HPDE6-E6E7 (cell line): ENCODE measurements at regions not wholly inside any gene's neighbourhood (a gene's known extent, or its start where the extent isn't known, plus 50 kb on each side); places are given as distances from the start of the nearest gene placed in this dataset.
"Not testable (repeated sequence)": the region's sequence is repeated elsewhere in the genome, so short reads cannot be mapped to it uniquely, and the experiment has no call there.

Source experiments
- DNase-seq: peaks from one replicate; pipeline ENCODE4 v3.0.0; 2011; ENCODE audit warnings: missing footprints; ENCODE audit errors: extremely low spot score

DNA sequence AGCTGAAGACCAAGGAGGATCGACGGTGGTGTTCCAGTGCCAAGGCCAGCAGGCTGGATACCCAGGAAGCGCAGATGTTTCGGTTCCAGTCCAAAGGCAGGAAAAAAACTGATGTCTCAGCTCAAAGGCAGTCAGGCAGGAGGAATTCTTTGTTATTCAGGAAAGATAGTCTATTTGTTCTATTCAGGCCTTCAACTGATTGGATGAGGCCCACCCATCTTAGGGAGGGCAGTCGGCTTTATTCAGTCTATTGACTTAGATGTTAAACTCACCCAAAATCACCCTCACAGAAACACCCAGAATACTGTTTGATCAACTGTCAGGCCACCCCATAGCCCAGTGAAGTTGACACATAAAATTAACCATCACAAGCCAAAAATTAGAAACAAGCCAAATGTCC lies 63.9 kb upstream of the SMURF2 start:
- DNase-seq = not testable (repeated sequence)

DNA sequence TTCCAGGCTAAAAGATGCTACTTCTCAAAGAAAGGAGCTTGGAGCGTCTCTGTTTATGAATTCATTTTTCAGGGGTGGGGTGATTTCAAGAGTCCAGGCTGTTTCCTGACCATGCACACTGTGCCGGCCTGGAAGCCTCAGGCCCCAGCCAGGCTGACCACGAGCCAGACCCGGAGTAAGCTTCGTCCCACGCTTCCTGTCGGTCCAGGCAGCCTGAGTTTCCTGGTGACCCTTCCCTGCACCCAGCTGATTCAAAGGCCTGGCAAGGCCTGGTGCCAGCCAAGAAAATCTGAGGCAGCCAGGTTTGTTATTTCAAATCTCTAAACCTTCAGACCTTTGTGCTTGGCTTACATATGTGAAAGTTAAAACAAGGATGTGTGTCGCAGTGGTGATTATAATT lies 62.1 kb upstream of the SMURF2 start:
- not testable (repeated sequence) for DNase-seq

DNA sequence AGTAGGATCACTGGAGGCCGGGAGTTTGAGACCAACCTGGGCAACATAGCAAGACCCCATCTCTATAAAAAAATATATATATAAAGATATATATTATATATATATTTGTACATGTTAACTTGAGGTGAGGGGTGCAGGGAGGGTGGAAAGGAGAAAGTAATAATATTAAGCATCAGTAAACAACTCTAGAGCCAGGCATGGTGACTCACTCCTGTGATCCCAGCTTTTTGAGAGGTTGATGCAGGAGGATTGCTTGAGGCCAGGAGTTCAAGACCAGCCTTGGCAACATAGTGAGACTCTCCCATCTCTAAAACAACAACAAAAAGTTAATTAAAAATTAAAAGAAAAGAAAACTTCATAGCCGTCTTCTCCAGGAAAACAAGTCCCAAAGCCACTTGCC lies 61.7 kb upstream of the SMURF2 start:
- DNase-seq = no peak

DNA sequence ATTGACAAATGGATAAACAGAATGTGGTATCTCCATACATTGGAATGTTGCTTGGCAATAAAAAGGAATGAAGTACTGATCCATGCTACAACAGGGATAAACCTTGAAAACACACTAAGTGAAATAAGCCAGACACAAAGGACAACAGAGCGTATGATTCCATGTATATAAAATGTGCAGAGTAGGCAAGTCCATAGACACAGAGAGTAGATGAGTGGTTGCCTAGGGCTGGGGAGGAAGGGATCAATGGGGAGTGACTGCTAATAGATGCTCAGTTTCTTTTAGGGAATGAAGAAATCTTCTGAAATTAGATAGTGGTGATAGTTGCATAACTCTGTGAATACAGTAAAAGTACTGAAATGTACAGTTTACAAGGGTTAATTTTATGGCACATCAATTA lies 59.4 kb upstream of the SMURF2 start:
- DNase-seq = not testable (repeated sequence)

DNA sequence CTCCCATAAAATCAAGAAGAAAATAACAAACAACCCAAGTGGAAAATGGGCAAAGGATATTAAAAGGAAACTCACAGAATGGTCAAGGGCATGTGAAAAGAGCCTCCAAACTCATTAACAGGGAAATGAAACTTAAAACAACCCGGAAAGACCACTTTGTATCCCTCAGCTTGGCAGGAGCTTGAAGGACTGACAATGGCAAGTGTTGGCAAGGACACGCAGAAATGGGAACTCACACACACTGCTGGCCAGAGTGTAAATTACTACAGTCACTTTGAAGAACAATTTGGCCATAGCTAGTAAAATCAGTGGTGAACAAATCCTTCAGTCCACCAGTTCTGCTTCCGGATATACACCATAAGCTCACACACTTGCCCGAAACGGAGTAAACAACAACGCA lies 58.1 kb upstream of the SMURF2 start:
- not testable (repeated sequence) for DNase-seq

GRCh38 chr17:64719517-64719916 lies 57.4 kb upstream of the SMURF2 start:
- not testable (repeated sequence) for DNase-seq

DNA sequence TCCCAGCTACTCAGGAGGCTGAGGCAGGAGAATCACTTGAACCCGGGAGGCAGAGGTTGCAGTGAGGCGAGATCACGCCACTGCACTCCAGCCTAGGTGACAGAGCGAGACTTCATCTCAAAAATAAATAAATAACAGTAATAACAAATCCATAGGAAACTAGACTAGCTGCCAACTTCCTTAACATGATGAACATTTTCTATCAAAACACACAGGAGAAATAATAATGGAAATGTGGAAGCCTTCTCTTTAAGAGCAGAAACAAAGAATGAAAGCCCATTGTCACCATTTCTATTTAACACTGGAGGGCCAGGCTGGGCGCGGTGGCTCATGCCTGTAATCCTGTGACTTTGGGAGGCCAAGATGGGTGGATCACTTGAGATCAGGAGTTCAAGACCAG lies 56.7 kb upstream of the SMURF2 start:
- DNase-seq = not testable (repeated sequence)

- DNase-seq = no peak
Measured at GRCh38 chr17:64718058-64718457, 56.0 kb upstream of the SMURF2 start.

DNA sequence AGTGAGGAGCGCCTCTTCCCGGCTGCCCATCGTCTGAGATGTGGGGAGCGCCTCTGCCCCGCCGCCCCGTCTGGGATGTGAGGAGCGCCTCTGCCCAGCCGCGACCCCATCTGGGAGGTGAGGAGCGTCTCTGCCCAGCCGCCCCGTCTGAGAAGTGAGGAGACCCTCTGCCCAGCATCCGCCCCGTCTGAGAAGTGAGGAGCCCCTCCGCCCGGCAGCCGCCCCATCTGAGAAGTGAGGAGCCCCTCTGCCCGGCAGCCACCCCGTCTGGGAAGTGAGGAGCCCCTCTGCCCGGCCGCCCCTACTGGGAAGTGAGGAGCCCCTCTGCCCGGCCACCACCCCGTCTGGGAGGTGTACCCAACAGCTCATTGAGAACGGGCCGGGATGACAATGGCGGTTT lies 54.4 kb upstream of the SMURF2 start:
- not testable (repeated sequence) for DNase-seq

DNA sequence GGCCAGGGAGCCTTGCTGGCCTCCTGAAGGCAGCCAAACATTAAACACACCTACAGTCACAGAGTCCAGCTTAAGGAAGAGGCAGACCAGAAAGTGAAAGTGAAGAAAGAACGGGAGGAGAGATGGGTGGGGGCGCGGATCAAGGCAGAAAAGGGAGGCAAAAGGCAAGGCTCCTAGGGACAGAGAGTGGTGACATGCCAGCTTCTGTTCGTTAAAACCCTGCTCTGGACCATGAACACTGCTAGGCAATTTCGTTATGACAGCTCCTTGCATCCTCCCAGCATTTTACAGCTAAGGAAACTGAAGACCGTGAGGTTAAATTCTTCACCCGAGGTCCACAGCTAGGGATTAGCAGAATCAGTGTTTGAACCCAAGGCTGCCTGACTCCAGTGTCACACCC lies 51.7 kb upstream of the SMURF2 start:
- not testable (repeated sequence) for DNase-seq

DNA sequence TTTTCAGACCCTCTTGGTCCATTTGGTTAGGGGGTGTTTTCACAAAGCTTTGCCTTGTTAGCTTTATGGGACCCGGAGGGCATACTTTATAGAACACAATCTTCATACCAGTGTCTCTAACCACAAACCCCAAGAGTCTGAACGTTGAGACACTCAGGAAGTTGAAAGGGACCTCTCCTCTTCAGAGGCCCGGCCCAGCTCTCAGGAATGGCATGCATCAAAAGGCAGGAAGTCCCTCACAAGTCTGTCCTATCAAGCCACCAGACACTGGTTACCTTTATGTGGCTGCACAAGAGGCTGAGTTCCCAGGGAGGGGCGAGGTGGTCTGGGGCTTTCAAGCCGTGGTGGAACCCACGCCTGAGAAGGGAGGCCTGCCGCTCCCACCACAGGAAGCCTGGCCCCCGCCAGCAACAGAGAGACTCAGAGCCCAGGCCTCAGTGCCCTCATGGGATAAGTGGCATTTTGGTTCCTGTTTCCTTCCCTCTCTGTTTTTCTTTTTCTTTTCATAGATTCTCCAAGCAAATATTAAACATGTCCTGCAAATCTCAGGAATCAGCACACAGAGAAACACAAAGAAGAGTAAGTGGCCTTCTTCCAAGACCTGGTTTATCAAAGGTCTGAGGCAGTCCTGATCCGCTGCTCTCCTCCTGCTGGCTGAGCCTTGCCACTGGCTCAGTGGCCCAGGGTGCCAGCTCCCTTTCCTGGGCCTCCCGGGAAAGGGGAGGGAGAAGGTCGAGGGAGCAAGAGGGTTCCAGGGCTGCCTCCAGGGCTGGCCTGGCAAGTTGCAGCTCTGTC lies 50.6 kb upstream of the SMURF2 start:
- DNase-seq = not testable (repeated sequence)
